Pancreas (tissue), 10 donors: ENCODE measurements at regions not wholly inside any gene's neighbourhood (a gene's known extent, or its start where the extent isn't known, plus 50 kb on each side); places are given as distances from the start of the nearest gene placed in this dataset.

Experiments used
- ATAC-seq, 4 donors: fragments of 200-7000 bp; cut with Tn5 transposase; one replicate each; pipeline versions ENCODE4 v1.8.0 to v1.9.1; 2020; ENCODE audit warnings: mild to moderate bottlenecking in 4 of 4, moderate library complexity in 4 of 4
- DNase-seq, 6 donors: peaks; one replicate each; pipeline ENCODE4 v3.0.0-alpha.2; 2020
- FAIRE-seq: peaks from 2 replicates; lab custom pipeline; 2012; peaks lifted over from hg19 to GRCh38; lab: Jason Lieb, UNC
- H3K27ac ChIP-seq, 4 donors: fragments of 200-600 bp; sonication (generic); 1 replicate in 3 of 4; 2 replicates in 1 of 4; pipeline versions ENCODE4 v1.5.0 to v1.8.0; 2020
- H3K27me3 ChIP-seq, 4 donors: fragments of 200-600 bp; one replicate each; pipeline ENCODE4 v1.8.0; 2021
- H3K36me3 ChIP-seq, 3 donors: fragments of 200-600 bp; sonication (generic) in 1 of 3; one replicate each; pipeline versions ENCODE4 v1.5.0 to v1.8.0; 2020 to 2021
- H3K4me1 ChIP-seq, 3 donors: fragments of 200-600 bp; one replicate each; pipeline ENCODE4 v1.8.0; 2021
- H3K4me3 ChIP-seq, 4 donors: fragments of 200-600 bp; sonication (generic) in 2 of 4; one replicate each; pipeline versions ENCODE4 v1.5.0 to v1.8.0; 2020 to 2021
- H3K9me3 ChIP-seq, 4 donors: fragments of 200-600 bp; one replicate each; pipeline ENCODE4 v1.8.0; 2021
- WGBS, 2 donors: extraction: QIAGEN DNeasy Blood & Tissue Kit; methylation state at CpG; one replicate each; pipeline ENCODE4 v1.1.7; 2013; 5-methylcytosine and 5-hydroxymethylcytosine counted together
- intact Hi-C, 3 donors: fragments of 100-400 bp; cut with DNase I; formaldehyde crosslinking; loops; one replicate each; pipeline versions ENCODE4 v1.11.1 to v1.14.2; 2022
- TF ChIP-seq, protein P1 (sequence below), 4 donors: fragments of 200-600 bp; sonication (generic) in 3 of 4; IDR thresholded peaks; one replicate each; pipeline versions ENCODE4 v1.5.0 to v1.8.0; 2021; ENCODE audit warnings: antibody characterized with exemption in 4 of 4
- donor health status: healthy with polysubstance abuse.
- donor health status: DM: no; HTN: no; CAD: no; lungs with moderate emphysema.
- donor health status: DM: no; HTN: no; CAD: no.
- donor health status: control.
- donor health status: control.
- donor health status: Bipolar disorder and iron deficiency.
- donor health status: DM: yes; HTN: yes; CAD: no.
- donor health status: DM: no; HTN: no; CAD: no.
- donor health status: DM: no; HTN: no; CAD: no.
- donor health status: DM: yes; HTN: yes; CAD: no.

DNA sequence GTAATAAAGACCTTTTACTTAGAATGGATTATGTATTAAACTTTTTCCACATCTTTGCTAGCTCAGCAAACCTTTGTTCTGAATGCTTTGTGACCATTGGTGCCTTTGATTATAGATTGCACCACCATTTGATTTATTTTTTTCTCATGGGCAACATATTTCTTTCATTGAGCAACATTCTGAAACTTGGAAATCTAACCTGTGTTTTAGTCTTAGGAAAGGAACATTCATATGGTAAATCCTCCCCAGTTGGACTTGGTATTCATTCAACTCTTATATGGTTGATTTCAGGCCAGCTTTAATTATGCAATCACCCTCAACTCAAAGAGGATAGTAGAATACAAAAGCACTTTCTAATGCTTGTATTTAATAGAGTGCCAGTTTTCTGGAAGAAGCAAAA is 1077.9 kb upstream of the ZEB2 start:
- H3K27me3 ChIP-seq = no peaks in the 10 kb centered on the region
- TF ChIP-seq, protein P1, sequence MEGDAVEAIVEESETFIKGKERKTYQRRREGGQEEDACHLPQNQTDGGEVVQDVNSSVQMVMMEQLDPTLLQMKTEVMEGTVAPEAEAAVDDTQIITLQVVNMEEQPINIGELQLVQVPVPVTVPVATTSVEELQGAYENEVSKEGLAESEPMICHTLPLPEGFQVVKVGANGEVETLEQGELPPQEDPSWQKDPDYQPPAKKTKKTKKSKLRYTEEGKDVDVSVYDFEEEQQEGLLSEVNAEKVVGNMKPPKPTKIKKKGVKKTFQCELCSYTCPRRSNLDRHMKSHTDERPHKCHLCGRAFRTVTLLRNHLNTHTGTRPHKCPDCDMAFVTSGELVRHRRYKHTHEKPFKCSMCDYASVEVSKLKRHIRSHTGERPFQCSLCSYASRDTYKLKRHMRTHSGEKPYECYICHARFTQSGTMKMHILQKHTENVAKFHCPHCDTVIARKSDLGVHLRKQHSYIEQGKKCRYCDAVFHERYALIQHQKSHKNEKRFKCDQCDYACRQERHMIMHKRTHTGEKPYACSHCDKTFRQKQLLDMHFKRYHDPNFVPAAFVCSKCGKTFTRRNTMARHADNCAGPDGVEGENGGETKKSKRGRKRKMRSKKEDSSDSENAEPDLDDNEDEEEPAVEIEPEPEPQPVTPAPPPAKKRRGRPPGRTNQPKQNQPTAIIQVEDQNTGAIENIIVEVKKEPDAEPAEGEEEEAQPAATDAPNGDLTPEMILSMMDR (IDR thresholded peaks at IDR 0.05) = no peak
- no peaks in the 10 kb centered on the region for H3K9me3 ChIP-seq
- H3K36me3 ChIP-seq = no peaks in the 10 kb centered on the region
- H3K27ac ChIP-seq = no peak overlapping the region
- intact Hi-C loops = no loop called here
- no peak overlapping the region for H3K4me3 ChIP-seq
- no peak for DNase-seq
- no peaks in the 10 kb centered on the region for H3K4me1 ChIP-seq
- ATAC-seq = no peak
- no peak for FAIRE-seq

DNA sequence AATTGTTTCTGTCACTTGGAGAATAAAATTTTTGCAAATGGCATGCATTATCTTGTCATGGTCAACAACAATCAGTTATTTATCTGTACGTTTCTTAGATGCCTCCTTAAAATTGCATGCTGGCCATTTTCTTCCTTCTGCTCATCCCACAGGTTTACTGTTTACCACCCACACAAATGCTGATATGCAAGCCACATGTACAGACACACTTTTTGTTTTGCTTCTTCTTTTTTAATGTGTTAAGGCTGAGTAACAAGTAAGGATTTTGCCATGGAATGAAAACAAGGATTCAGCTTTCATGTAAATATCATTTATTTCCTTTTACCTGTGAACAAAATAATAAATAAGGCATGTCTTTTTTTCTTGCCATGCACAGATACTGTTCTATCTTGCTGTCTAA is 1077.1 kb upstream of the ZEB2 start:
- TF ChIP-seq, protein P1 (IDR thresholded peaks at IDR 0.05) = no peak
- intact Hi-C loops = no loop called here
- WGBS, 2 donors = 62 to 68% methylated on average over 1 of the region's 1 CpG
- DNase-seq = no peak
- FAIRE-seq = no peak
- H3K27ac ChIP-seq = no peak overlapping the region
- no peaks in the 10 kb centered on the region for H3K9me3 ChIP-seq
- no peak for ATAC-seq
- no peak overlapping the region for H3K4me3 ChIP-seq
- no peaks in the 10 kb centered on the region for H3K27me3 ChIP-seq
- H3K36me3 ChIP-seq = no peaks in the 10 kb centered on the region
- H3K4me1 ChIP-seq = no peaks in the 10 kb centered on the region

DNA sequence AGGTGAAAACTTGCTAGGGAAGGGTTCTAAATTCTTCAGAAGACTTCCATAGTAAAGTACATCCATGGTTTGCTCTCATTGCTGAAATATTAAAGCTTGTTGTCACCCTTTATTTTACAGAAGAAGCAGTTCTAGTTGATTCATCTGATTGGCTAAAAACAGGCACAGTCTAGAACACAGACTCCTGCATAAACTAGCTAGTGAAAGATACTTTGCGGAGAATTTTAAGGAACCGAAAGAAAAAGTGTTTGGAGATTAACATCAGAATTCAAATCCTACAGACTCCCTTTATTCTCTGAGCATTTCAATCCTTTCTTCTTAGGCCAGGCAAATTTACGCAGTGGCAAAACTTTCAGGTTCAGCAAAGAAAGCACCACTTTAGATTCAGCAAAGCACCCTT is 1076.5 kb upstream of the ZEB2 start:
- ATAC-seq (no peak), DNase-seq (no peak), FAIRE-seq (no peak)
- Histone ChIP-seq H3K27ac (no peak overlapping the region), H3K4me1 (no peaks in the 10 kb centered on the region), H3K27me3 (no peaks in the 10 kb centered on the region), H3K4me3 (no peak overlapping the region), H3K9me3 (no peaks in the 10 kb centered on the region), H3K36me3 (no peaks in the 10 kb centered on the region)
- intact Hi-C loops = no loop called here
- 91 to 96% methylated on average over 3 of the region's 3 CpGs for whole genome bisulfite sequencing, 2 donors
- TF ChIP-seq, protein P1 (IDR thresholded peaks at IDR 0.05) = no peak

DNA sequence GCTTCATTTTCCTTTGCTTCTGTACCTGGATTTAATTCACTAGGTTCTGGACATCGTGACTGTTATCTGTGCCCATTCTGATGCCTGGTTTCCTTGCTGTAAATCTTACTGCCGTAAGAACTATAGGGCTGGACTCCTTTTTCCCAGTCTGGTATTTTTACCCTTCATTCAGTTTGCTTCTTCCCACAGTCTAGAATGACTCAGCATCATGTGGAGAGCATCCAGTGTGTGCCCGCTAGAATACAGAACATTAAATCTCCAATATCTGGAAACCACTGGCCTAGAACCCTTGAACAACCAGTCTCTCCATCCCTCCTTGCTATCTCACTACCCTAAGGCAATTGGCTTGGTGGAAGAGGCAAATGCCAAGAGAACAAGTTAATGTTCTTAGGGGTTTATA is 1075.4 kb upstream of the ZEB2 start:
- Histone ChIP-seq H3K9me3 (no peaks in the 10 kb centered on the region), H3K4me1 (no peaks in the 10 kb centered on the region), H3K27me3 (no peaks in the 10 kb centered on the region), H3K36me3 (no peaks in the 10 kb centered on the region), H3K4me3 (no peak overlapping the region), H3K27ac (no peak overlapping the region)
- TF ChIP-seq, protein P1 (IDR thresholded peaks at IDR 0.05) = no peak
- intact Hi-C loops = no loop called here
- no peak for ATAC-seq
- no peak for DNase-seq
- WGBS, 2 donors = 86 to 99% methylated on average over 3 of the region's 3 CpGs
- no peak for FAIRE-seq

DNA sequence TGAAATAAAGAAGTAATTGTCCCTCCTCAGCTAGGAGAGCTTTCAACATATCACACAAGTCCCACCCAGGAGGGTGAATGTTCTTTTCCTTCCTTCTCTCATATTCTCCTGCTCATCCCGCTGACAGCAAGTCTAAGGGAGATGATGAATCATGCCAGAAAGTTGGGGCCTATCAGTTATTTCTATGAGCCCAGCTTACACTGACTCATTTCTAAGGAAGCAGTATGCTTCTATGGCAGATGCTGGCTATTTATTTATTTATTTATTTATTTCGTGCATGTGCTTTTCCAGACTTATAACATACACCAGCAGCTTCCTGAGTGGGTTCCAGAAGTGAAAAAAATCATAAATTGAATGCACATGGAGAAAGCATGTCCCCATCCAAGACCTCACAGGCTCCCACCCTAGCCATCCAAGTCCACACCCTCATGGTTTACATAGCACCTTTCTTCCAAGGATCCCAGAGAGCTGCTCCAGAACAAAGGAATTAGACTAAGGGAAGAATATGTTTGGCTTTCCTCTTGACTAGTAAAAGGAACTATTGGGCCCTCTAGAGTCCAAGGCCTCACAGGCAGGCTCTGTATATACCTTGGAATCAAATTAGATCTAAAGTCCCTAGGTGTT is 1074.2 kb upstream of the ZEB2 start:
- intact Hi-C loops = no loop called here
- Histone ChIP-seq H3K4me1 (no peaks in the 10 kb centered on the region), H3K9me3 (no peaks in the 10 kb centered on the region), H3K4me3 (no peak overlapping the region), H3K36me3 (no peaks in the 10 kb centered on the region), H3K27ac (no peak overlapping the region), H3K27me3 (no peaks in the 10 kb centered on the region)
- TF ChIP-seq, protein P1 (IDR thresholded peaks at IDR 0.05) = no peak
- FAIRE-seq (no peak), DNase-seq (no peak), ATAC-seq (peak in 2 of 4 donors; percentile 35 to 59)
- 92 to 93% methylated on average over 2 of the region's 2 CpGs for WGBS, 2 donors
